NCI-H1930 (cell line): ENCODE measurements at regions not wholly inside any gene's neighbourhood (a gene's known extent, or its start where the extent isn't known, plus 50 kb on each side); places are given as distances from the start of the nearest gene placed in this dataset.
"Not testable (repeated sequence)": the region's sequence is repeated elsewhere in the genome, so short reads cannot be mapped to it uniquely, and the experiment has no call there.

Experiments
- DNase-seq, 2 experiments: peaks; one replicate each; lab custom pipeline; 2025; lab: John Stamatoyannopoulos, UW

DNA sequence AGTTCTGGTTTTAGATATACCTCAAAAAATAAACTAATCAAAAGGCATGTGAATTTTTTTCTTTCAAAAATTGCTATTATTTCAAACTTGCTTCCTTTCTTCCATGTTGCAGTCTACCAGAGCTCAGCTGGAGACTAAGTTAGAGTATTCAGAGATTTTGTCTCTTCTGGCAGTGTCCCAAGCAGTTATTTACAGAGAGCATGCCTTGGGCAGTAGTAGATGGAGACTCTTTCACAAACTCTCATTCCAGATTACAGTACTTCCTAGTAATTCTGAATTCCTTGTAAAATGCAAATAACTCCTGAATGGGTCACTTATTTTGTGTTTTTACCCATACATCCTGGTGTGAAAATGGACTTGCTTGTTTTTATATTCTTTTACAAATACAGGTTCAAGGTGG is 703.4 kb downstream of the EPHA7 start:
- DNase-seq, result no peak

- no peak for DNase-seq
Observed at GRCh38 chr6:92714346-92714745, 705.0 kb downstream of the EPHA7 start.

GRCh38 chr6:92710048-92710447 is 709.3 kb downstream of the EPHA7 start:
- DNase-seq, result no peak

GRCh38 chr6:92708945-92709344 is 710.4 kb downstream of the EPHA7 start:
- no peak for DNase-seq

- DNase-seq, result no peak
Observed at GRCh38 chr6:92708270-92708669, 711.1 kb downstream of the EPHA7 start.

DNA sequence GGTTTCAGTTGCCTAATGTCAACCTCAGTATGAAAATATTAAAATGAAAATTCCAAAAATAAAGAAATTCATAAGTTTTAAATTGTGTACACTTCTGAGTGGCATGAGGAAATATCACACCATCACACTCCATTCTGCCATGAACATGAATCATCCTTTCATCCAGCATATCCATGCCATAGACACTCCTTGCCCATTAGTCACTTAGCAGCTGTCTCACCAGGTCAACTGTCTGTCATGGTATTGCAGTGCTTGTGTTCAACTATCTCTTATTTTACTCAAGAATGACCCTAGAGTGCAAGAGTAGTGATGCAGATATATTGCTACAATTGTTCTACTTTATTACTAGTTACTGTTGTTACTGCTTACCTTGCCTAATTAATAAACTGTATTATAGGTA is 712.4 kb downstream of the EPHA7 start:
- DNase-seq, result no peak

DNA sequence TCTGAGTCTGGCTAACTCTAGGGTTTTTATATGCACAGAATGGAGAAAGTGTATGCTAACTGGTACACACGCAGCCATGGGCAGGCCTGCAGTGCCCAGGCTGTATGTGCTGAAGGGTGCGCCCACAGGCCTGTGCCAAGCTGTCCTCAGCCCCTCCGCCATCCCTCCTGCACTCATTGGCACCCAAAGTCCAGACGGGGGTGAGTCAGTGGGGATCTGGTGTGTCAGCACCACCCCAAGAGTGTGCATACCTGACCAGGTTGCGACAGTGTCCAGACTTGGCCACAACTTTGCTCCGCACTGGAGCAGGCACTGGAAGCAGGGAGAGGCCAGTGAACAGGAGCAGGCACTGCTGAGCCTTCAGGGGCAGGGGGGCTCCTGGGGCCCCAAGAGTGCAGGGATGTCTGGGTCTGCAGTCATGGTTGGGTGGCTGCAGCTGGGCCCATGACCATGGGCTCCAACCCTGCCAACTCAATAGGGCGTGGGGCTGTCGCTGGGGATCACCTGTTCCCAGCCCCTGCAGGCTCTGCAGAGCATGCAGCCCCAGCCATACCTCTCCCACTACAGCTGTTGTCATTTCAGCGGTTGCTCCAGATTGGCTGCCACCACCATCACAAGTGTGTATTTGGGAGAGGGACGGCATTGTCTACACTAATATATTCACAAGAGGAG is 717.8 kb downstream of the EPHA7 start:
- DNase-seq, result no peak

GRCh38 chr6:92700411-92700810 is 718.9 kb downstream of the EPHA7 start:
- no peak for DNase-seq

GRCh38 chr6:92690997-92691599 is 728.3 kb downstream of the EPHA7 start:
- no peak for DNase-seq

GRCh38 chr6:92688342-92688741 is 731.0 kb downstream of the EPHA7 start:
- no peak for DNase-seq

DNA sequence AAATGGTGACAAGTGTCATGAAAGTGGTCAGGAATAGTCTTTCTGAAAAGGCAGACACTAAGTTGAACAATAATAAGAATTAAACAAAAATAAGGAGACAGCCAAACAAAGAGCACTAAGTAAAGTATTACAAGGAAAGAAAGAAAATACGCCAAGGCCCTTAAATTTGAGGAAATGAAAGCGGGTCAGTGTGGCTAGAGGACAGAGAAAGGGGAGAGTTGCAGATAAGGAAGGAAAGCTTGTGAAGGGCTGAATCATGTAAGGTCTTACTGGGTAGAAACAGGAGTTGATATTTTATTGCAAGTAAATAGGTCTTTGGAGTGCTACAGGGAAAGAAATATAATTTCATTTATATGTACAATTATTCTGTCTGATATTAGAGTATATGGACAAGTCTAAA is 732.1 kb downstream of the EPHA7 start:
- DNase-seq, result no peak

- DNase-seq, result no peak
Observed at GRCh38 chr6:92684386-92684785, 735.0 kb downstream of the EPHA7 start.

- DNase-seq, result no peak
Observed at GRCh38 chr6:92683748-92684147, 735.6 kb downstream of the EPHA7 start.

- no peak for DNase-seq
Observed at GRCh38 chr6:92682516-92683398, 736.6 kb downstream of the EPHA7 start.

GRCh38 chr6:92681401-92681800 is 738.0 kb downstream of the EPHA7 start:
- DNase-seq, result no peak

DNA sequence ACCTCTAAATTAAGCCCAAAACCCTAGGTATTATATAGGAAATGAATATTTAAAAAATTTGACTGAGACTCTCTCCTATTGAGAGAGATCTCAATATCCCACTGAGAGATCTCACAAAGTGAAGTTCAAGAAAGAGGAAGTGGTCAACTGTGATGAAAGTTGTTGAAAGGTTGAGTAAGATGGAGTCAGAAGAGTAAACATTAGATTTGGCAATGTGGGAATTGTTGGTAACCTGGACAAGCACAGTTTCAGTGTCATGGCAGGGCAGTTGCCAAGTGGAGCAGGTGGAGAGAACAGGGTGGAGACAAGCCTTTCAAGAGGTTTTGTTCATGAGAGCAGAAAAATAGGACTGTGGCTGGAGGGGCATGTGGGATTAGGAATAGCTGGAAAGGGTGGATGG is 747.9 kb downstream of the EPHA7 start:
- DNase-seq, result not testable (repeated sequence)

- DNase-seq, result no peak
Observed at GRCh38 chr6:92667843-92668242, 751.5 kb downstream of the EPHA7 start.

DNA sequence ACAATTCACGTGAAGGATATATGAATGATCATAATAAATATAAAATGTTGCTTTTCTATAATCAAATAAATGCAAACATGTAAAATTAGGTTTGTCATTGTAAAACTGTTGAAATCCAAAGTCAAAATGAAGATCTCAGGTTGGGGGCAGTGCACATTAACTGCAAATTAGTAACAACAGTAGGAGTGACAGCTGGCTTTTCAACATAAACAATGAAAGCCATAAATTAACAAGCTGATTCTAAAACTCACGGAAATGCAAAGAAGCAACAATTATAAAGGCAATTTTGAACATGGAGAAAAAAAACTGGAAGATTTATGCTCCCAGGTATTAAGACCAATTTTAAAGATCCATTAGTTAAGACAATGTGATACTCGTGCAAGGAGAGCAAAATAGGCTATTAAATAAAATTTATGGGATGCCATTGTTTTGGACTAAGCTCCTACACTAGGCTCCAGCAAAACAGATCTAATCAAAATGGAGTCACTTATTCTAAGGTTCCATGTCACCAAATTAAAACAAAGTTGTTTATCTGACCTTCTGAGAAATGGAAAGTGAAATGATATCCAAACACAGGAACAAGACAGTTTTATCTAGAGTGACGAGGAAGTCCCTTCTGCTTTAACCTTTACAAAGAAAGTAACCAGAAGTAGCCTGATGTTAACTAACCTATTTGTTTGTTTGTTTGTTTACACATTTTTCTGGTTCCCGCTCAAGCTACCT is 770.8 kb downstream of the EPHA7 start:
- DNase-seq, result no peak

- no peak for DNase-seq
Observed at GRCh38 chr6:92647630-92648029, 771.7 kb downstream of the EPHA7 start.

DNA sequence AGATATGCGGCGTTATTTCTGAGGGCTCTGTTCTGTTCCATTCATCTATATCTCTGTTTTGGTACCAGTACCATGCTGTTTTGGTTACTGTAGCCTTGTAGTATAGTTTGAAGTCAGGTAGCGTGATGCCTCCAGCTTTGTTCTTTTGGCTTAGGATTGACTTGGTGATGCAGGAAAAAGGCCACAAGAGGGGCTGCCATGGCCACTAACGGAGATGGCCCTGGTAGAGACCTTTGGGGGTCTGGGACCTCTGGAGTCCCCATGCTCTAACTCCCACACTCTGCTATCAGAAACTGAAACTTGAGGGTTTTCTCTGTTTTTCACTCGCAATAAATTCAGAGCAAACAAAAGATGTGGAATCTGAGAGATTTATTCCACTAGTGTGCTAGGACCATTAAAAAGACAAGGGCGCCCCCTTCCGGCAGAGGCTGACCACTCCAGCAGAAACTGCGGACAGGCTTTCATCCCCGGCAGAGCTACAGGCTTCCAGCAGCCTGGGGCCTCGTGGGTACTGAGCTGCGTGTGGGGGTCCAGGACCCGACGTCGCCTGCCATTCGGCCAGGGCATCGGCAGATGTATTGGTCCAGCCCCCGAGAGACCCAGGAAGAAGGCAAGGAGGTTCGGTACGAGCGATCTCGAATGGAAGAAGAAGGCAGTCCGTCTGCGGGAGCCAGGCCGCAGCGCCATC is 775.1 kb downstream of the EPHA7 start:
- DNase-seq, result not testable (repeated sequence)

DNA sequence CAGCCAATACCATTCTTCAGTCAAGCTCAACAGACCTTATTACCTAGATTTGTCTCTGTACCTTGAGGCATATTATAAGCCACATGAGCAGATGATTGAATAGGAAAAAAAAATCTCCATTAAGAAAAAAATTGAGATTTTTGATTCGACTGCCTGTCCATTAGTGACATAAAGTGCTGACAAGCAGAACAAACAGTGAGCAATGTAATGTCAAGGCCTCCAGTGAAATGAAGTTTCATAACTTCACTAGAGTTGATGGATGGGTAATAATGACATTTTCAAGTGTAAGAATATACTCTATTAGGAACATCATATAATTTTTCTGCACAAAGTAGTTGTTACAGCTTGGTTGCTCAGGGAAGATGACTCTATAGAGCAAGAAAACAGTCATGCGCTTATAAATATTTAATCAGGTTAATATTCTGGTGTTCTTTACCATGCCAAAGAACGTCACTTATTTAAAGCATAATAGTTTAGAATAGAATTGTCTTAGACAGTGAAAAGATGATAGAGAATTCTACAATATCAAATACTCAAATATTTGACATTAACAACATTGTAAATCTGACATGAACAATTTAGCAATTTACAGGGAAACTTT is 783.7 kb downstream of the EPHA7 start:
- no peak for DNase-seq
